Heart left ventricle (tissue), 13 donors: ENCODE measurements at regions not wholly inside any gene's neighbourhood (a gene's known extent, or its start where the extent isn't known, plus 50 kb on each side); places are given as distances from the start of the nearest gene placed in this dataset.

Experiments used
- POLR2A ChIP-seq, 2 donors: fragments of 450-650 bp; IDR thresholded peaks; one replicate each; pipeline ENCODE4 v1.6.1; 2017; ENCODE audit warnings: antibody characterized with exemption in 2 of 2, mild to moderate bottlenecking in 2 of 2, moderate library complexity in 2 of 2
- TF ChIP-seq, protein P1 (sequence below), 12 donors: fragments of 200-600 bp; sonication (generic) in 4 of 12; IDR thresholded peaks; one replicate each; pipeline versions ENCODE4 v1.5.0 to v1.8.0; 2018 to 2022; ENCODE audit warnings: antibody characterized with exemption in 12 of 12, mild to moderate bottlenecking in 5 of 12
- donor health status: ischemic (EF 13 %, LVEDD 7.1; RV severe dilation, severe dysfunction).
- donor health status: DM: no; HTN: yes; CAD: no.
- donor health status: DM: no; HTN: no; CAD: no.
- donor health status: ischemic (EF 25% LVEDD 6.9; RV normal size, moderate dysfunction).
- donor health status: ischemic (EF 25% LVEDD 5.7; RV mildly dilated, moderate dysfunction).
- donor health status: ischemic (EF 35%, LVEDD 5.7; RV mildly dilated, moderate dysfunction).
- donor health status: nonischemic (EF 11% LVEDD 7.7; RV severe dilation, severe dysfunction).
- donor health status: DM: yes; HTN: yes; CAD: no.
- donor health status: PGD.
- donor health status: ischemic (EF 29% LVEDD 5.4; RV normal size, mild dysfunction).
- donor health status: nonischemic (EF 23%, LVEDD 6.1; RV moderate dilation, normal function).

DNA sequence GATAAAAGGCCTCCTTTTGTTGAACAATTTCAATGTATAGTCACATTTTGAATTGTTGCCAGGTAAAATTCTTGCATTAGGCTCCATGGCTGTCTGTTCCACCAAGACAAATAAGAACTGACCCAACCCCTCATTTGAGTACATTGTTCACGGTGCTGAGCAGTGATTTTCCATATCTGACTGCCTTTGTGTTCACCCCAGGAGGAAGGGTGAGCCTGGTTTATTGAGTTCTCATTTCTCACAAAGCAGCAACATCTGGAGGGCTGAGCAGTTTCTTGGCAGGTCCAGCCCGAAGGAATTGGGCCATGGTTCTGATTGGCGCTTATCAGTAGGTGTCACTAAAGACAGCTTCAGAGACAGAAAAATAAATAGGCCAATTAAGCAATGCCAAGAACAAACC, 149.1 kb downstream of the BMP4 start:
- TF ChIP-seq, protein P1, sequence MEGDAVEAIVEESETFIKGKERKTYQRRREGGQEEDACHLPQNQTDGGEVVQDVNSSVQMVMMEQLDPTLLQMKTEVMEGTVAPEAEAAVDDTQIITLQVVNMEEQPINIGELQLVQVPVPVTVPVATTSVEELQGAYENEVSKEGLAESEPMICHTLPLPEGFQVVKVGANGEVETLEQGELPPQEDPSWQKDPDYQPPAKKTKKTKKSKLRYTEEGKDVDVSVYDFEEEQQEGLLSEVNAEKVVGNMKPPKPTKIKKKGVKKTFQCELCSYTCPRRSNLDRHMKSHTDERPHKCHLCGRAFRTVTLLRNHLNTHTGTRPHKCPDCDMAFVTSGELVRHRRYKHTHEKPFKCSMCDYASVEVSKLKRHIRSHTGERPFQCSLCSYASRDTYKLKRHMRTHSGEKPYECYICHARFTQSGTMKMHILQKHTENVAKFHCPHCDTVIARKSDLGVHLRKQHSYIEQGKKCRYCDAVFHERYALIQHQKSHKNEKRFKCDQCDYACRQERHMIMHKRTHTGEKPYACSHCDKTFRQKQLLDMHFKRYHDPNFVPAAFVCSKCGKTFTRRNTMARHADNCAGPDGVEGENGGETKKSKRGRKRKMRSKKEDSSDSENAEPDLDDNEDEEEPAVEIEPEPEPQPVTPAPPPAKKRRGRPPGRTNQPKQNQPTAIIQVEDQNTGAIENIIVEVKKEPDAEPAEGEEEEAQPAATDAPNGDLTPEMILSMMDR (IDR thresholded peaks at IDR 0.05) = peak in 2 of 12 donors; percentile 9 to 35
- no peak for TF ChIP-seq POLR2A (IDR thresholded peaks at IDR 0.05)
